ENCODE measurements at regions not wholly inside any gene's neighbourhood (a gene's known extent, or its start where the extent isn't known, plus 50 kb on each side); places are given as distances from the start of the nearest gene placed in this dataset.
A peak's percentile ranks its signal among the peaks of the same experiment; 100 is the strongest.

- H3K4me3 Mint-ChIP-seq: no peak overlapping the region
- H3K36me3 Mint-ChIP-seq: peaks cover 0 to 2% (median 0%) of the 10 kb centered on the region in 3 donors
- peaks cover 0 to 1% (median 0%) of the 10 kb centered on the region in 4 donors for H3K4me1 Mint-ChIP-seq
- H3K9me3 Mint-ChIP-seq: peaks cover 0 to 12% (median 0%) of the 10 kb centered on the region in 9 donors
- DNase-seq (no peak), ATAC-seq (no peak)
- POLR2A ChIA-PET: no interaction called here
- H3K27me3 Mint-ChIP-seq: peaks cover 5 to 22% (median 10%) of the 10 kb centered on the region in 5 donors
- H3K27ac Mint-ChIP-seq: no peak overlapping the region
Observed at GRCh38 chr10:71052076-71052660, 160.2 kb upstream of the UNC5B start.

DNA sequence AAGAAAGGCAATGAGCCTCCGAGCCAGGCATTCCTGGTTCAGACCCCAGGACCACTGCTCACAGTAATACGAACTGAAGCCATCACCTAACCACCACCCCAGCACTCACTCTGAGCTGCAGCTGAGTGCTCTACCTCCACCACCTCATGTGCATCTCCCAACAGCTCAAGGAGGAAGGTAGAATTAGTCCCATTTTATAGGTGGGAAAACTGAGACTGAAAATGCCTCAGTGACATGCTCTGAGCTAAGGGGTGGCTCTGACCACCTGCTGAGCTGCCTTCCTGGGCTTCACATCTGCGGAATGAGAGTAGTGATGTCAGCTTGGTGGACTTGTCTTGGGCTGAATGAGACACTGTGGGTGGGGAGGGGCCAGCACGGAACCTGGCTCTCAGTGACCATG is 159.7 kb upstream of the UNC5B start:
- ATAC-seq (no peak), DNase-seq (no peak)
- POLR2A ChIA-PET: no interaction called here
- H3K4me3 Mint-ChIP-seq: no peak overlapping the region
- peaks cover 0 to 1% (median 0%) of the 10 kb centered on the region in 4 donors for H3K4me1 Mint-ChIP-seq
- H3K27ac Mint-ChIP-seq: no peak overlapping the region
- peaks cover 0 to 2% (median 0%) of the 10 kb centered on the region in 3 donors for H3K36me3 Mint-ChIP-seq
- H3K27me3 Mint-ChIP-seq: peaks cover 5 to 22% (median 10%) of the 10 kb centered on the region in 5 donors
- H3K9me3 Mint-ChIP-seq: peaks cover 0 to 12% (median 0%) of the 10 kb centered on the region in 9 donors

- Mint-ChIP-seq H3K4me3 (no peak overlapping the region), H3K36me3 (peaks cover 0 to 2% (median 0%) of the 10 kb centered on the region in 3 donors), H3K4me1 (peaks cover 0 to 1% (median 0%) of the 10 kb centered on the region in 4 donors), H3K9me3 (peaks cover 0 to 12% (median 0%) of the 10 kb centered on the region in 9 donors), H3K27me3 (peaks cover 5 to 22% (median 10%) of the 10 kb centered on the region in 5 donors), H3K27ac (no peak overlapping the region)
- ATAC-seq (no peak), DNase-seq (no peak)
- POLR2A ChIA-PET: no interaction called here
Observed at GRCh38 chr10:71053169-71053895, 159.0 kb upstream of the UNC5B start.

DNA sequence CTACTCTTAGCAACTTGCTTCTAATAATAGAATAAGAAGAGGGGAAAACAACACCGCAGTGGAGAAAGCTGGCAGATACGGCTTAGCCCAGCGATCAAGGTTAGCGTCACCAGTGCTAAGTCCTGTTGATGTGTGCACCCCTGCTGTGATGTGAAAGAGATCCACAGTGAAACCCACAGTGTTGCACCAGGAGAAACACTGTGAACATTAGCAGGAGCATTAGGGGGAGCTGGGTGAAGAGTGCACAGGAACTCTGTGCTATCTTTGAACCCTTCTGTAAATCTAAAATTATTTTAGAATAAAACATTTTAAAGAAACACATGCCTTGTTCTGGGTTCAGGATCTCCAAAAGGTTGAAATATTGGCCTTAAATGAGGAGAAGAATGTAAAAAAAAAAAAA is 154.1 kb upstream of the UNC5B start:
- ATAC-seq (no peak), DNase-seq (no peak)
- H3K4me3 Mint-ChIP-seq: no peak overlapping the region
- H3K4me1 Mint-ChIP-seq: no peaks in the 10 kb centered on the region
- POLR2A ChIA-PET: no interaction called here
- peaks cover 0 to 12% (median 0%) of the 10 kb centered on the region in 9 donors for H3K9me3 Mint-ChIP-seq
- peaks cover 0 to 1% (median 0%) of the 10 kb centered on the region in 5 donors for H3K27me3 Mint-ChIP-seq
- H3K27ac Mint-ChIP-seq: no peak overlapping the region
- peaks cover 0 to 2% (median 0%) of the 10 kb centered on the region in 3 donors for H3K36me3 Mint-ChIP-seq

- no peak for DNase-seq
- H3K36me3 Mint-ChIP-seq: peaks cover 0 to 2% (median 0%) of the 10 kb centered on the region in 3 donors
- peaks cover 0 to 1% (median 0%) of the 10 kb centered on the region in 5 donors for H3K27me3 Mint-ChIP-seq
- POLR2A ChIA-PET: no interaction called here
- no peak overlapping the region for H3K4me3 Mint-ChIP-seq
- peaks cover 0 to 10% (median 0%) of the 10 kb centered on the region in 9 donors for H3K9me3 Mint-ChIP-seq
- ATAC-seq: no peak
- H3K4me1 Mint-ChIP-seq: no peaks in the 10 kb centered on the region
- no peak overlapping the region for H3K27ac Mint-ChIP-seq
Observed at GRCh38 chr10:71059054-71059818, 153.1 kb upstream of the UNC5B start.

DNA sequence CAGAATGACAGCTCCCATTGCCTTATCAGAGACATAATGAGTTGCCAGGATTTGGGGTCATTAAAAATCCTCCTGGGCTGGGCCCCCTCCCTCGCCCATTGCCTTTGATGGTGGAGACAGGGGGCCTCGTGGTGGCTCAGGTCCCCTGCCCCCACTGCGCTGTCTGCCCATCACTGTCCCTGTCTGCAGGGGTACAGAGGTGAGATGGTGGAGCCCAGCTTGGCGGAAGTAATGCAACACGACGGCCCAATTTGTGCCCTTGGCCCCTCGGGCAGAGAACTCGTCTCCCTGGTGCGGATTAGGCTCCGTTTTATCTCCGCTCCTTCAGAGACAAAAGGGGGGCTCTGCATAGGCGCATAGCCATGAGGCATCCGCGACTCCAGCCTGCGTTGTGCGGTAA is 152.4 kb upstream of the UNC5B start:
- no peaks in the 10 kb centered on the region for H3K4me1 Mint-ChIP-seq
- no peak overlapping the region for H3K4me3 Mint-ChIP-seq
- ATAC-seq (no peak), DNase-seq (no peak)
- H3K27me3 Mint-ChIP-seq: peaks cover 0 to 1% (median 0%) of the 10 kb centered on the region in 5 donors
- H3K27ac Mint-ChIP-seq: no peak overlapping the region
- POLR2A ChIA-PET: no interaction called here
- H3K36me3 Mint-ChIP-seq: no peaks in the 10 kb centered on the region
- peaks cover 0 to 3% (median 0%) of the 10 kb centered on the region in 9 donors for H3K9me3 Mint-ChIP-seq

DNA sequence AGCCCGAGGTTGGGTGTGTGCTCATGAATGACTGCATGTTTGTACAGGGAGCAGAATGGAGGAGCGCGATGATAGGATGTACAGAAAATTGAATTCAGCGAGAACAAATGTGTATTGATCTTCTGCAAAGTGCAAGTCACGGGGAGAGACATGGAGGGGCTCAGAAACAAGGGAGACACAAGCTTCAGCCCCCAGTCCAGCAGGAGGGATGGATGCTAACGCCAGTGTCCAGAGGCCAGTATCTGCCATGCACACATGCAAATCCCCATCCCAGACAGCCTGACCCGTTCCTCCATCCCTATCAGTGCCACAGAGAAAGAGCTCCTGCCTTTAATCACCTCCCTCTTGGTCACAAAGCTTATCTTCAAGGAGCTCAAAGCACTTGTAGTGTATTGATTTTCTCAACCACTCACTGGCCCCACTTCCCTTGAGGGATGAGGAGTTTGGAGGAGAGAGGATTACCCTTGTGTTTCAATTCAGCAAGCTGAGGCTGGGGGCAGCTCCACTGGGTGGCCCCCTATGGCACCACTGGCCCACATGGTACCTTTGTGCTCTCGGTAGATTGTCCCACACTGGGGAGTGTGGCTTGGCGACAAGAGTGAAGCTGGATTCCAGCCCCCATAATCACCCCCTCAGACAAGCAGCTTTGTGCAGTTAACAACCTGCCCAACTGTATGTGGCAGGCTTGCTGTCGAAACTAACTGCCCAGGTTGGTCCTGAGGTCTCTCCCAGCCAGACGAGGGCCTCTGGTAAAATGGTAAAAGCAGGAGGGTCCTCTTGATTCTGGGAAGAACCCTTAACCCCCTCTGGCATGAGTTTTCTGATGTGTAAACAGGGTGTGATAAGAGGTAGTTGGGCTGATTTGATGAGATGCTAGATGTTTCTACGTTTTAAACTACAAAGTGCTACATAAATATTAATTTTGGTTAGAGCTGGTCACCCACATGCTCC is 151.6 kb upstream of the UNC5B start:
- Mint-ChIP-seq H3K27me3 (no peaks in the 10 kb centered on the region), H3K36me3 (no peaks in the 10 kb centered on the region), H3K4me1 (no peaks in the 10 kb centered on the region), H3K9me3 (no peaks in the 10 kb centered on the region), H3K4me3 (no peak overlapping the region), H3K27ac (no peak overlapping the region)
- no peak for ATAC-seq
- no peak for DNase-seq
- POLR2A ChIA-PET: no interaction called here

DNA sequence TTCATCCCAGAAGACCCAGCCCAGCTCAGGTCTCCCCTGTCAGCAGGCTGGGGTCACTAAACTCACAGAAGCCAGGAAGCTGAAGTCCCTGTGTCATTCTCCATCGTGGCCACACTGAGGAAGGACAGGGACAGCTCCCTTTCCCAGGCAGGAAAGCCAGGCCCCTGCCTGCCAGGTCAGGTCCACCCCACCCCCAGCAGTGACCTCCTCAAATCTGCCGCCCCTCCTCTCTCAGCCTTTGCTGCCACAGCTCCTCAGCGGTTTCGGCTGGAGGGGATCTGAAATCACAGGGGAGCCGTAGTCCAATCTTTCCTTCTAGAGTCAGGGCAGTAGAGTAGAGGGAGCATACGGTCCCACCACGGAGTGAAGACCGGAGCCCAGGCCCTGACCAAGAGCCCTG is 150.9 kb upstream of the UNC5B start:
- Mint-ChIP-seq H3K4me1 (no peaks in the 10 kb centered on the region), H3K9me3 (no peaks in the 10 kb centered on the region), H3K27me3 (no peaks in the 10 kb centered on the region), H3K4me3 (no peak overlapping the region), H3K27ac (peak overlapping the region in 1 of 10 donors; percentile 88), H3K36me3 (no peaks in the 10 kb centered on the region)
- ATAC-seq (no peak), DNase-seq (no peak)
- POLR2A ChIA-PET: no interaction called here

- ATAC-seq: no peak
- no peaks in the 10 kb centered on the region for H3K27me3 Mint-ChIP-seq
- no peak overlapping the region for H3K4me3 Mint-ChIP-seq
- no peaks in the 10 kb centered on the region for H3K36me3 Mint-ChIP-seq
- no peak for DNase-seq
- H3K4me1 Mint-ChIP-seq: no peaks in the 10 kb centered on the region
- H3K27ac Mint-ChIP-seq: no peak overlapping the region
- POLR2A ChIA-PET: no interaction called here
- H3K9me3 Mint-ChIP-seq: no peaks in the 10 kb centered on the region
Observed at GRCh38 chr10:71062156-71062555, 150.2 kb upstream of the UNC5B start.

DNA sequence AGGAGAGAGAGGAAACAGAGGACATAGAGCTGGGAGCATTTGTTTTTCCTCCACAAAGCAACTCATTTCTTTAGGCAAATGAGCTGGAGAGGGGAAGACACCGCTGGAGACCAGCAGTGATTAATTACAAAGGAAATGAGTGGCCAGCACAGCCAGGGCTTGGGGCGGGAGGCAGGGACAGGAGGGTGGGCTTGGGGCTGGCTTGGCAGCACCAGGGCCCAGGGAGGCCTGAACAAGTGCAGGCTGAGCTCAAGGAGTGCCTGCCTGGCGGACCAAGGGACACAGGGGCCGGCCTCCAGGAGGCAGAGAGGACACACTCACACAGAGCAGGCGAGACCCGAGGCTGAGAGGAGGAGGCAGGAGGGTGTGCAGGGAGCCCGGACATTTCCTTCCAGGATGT is 149.0 kb upstream of the UNC5B start:
- Mint-ChIP-seq H3K9me3 (no peaks in the 10 kb centered on the region), H3K4me3 (no peak overlapping the region), H3K4me1 (peaks cover 0 to 2% (median 0%) of the 10 kb centered on the region in 4 donors), H3K36me3 (no peaks in the 10 kb centered on the region), H3K27ac (peak overlapping the region in 1 of 10 donors; percentile 20), H3K27me3 (no peaks in the 10 kb centered on the region)
- POLR2A ChIA-PET: no interaction called here
- ATAC-seq (no peak), DNase-seq (no peak)

DNA sequence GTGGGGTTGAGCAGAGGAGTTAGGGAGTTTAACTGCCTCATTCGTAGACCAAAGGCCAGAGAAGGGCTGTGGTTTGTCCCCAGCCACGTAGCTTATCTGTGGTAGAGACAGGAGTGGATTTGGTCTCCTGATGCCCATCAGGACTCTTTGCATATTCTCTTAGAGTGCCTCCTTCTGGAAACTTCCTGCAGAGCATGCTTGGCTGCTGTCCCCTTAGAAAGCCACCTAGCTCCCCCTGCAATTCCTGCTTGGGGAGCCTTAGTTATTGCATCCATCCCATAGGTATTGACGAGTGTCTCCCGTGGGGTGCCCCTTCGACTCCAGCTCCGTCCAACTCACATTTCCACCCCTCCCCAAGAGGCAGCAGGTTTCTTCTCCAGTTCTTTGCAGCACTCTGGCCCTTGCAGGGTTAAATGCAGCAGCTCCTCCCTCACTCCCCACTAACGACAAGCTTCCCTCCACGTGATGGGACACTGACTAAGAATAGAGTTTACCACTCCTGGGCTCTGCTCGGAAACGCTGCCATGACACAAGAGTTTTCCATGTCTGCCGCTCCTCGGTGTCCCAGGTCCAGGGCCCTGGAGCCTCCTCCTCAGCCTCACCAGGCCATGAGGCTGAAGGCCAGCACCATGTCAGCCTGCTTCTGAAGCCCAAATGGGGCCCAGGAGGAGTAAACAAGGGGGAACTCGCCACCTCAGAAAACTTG is 147.8 kb upstream of the UNC5B start:
- POLR2A ChIA-PET: no interaction called here
- Mint-ChIP-seq H3K4me3 (no peak overlapping the region), H3K27ac (no peak overlapping the region), H3K27me3 (no peaks in the 10 kb centered on the region), H3K36me3 (no peaks in the 10 kb centered on the region), H3K4me1 (peaks cover 0 to 2% (median 0%) of the 10 kb centered on the region in 4 donors), H3K9me3 (no peaks in the 10 kb centered on the region)
- DNase-seq (no peak), ATAC-seq (no peak)

GRCh38 chr10:71065659-71066058 is 146.7 kb upstream of the UNC5B start:
- no peak overlapping the region for H3K27ac Mint-ChIP-seq
- H3K9me3 Mint-ChIP-seq: no peaks in the 10 kb centered on the region
- no peaks in the 10 kb centered on the region for H3K27me3 Mint-ChIP-seq
- POLR2A ChIA-PET: no interaction called here
- peaks cover 0 to 2% (median 0%) of the 10 kb centered on the region in 4 donors for H3K4me1 Mint-ChIP-seq
- DNase-seq (no peak), ATAC-seq (no peak)
- H3K36me3 Mint-ChIP-seq: no peaks in the 10 kb centered on the region
- no peak overlapping the region for H3K4me3 Mint-ChIP-seq

All from naive thymus-derived CD8-positive, alpha-beta T cell (primary cell).